Karpas-422 (cell line): ENCODE measurements at regions not wholly inside any gene's neighbourhood (a gene's known extent, or its start where the extent isn't known, plus 50 kb on each side); places are given as distances from the start of the nearest gene placed in this dataset.

Source experiments
- DNase-seq: peaks from one replicate; pipeline ENCODE4 v3.0.0-alpha.2; 2015
- H2AFZ ChIP-seq: fragments of 200-600 bp; sonication (generic); 2 replicates; pipeline ENCODE4 v1.6.1; 2014; ENCODE audit warnings: antibody characterized with exemption, low read length, mixed read lengths
- H3K27ac ChIP-seq: fragments of 200-600 bp; sonication (generic); 2 replicates; pipeline ENCODE4 v1.5.1; 2014; ENCODE audit warnings: mild to moderate bottlenecking, low read length, moderate library complexity
- H3K27me3 ChIP-seq: fragments of 200-600 bp; sonication (generic); 2 replicates; pipeline ENCODE4 v1.6.1; 2014; ENCODE audit warnings: low read length, mixed read lengths
- H3K36me3 ChIP-seq: fragments of 200-600 bp; sonication (generic); 2 replicates; pipeline ENCODE4 v1.6.1; 2014; ENCODE audit warnings: low read length, mixed read lengths; ENCODE audit not compliant: insufficient read depth
- H3K4me1 ChIP-seq: fragments of 200-600 bp; sonication (generic); 2 replicates; pipeline ENCODE4 v1.6.1; 2014; ENCODE audit warnings: mild to moderate bottlenecking, low read length, mixed read lengths
- H3K4me2 ChIP-seq: fragments of 200-600 bp; sonication (generic); 2 replicates; pipeline ENCODE4 v1.6.1; 2014; ENCODE audit warnings: low read length, low read depth, mild to moderate bottlenecking; ENCODE audit not compliant: poor library complexity, severe bottlenecking
- H3K4me3 ChIP-seq: fragments of 200-600 bp; sonication (generic); 2 replicates; pipeline ENCODE4 v1.5.1; 2014; ENCODE audit warnings: mild to moderate bottlenecking, antibody characterized with exemption, low read length, mixed read lengths
- H3K79me2 ChIP-seq: fragments of 200-600 bp; sonication (generic); 2 replicates; pipeline ENCODE4 v1.6.1; 2014; ENCODE audit warnings: mild to moderate bottlenecking, low read length, mixed read lengths
- H3K9ac ChIP-seq: fragments of 200-600 bp; sonication (generic); 2 replicates; pipeline ENCODE4 v1.6.0; 2014; ENCODE audit warnings: low read length
- H3K9me2 ChIP-seq: fragments of 200-600 bp; sonication (generic), shearing (Covaris generic); replicated peaks from 2 replicates; pipeline ENCODE4 v1.6.0; 2014; ENCODE audit warnings: mild to moderate bottlenecking, low read length, moderate library complexity; ENCODE audit not compliant: insufficient read depth
- H3K9me3 ChIP-seq: fragments of 300-700, 200-600 bp; sonication (generic); 2 replicates; pipeline ENCODE4 v1.6.1; 2014; ENCODE audit warnings: low read length, mixed read lengths
- H4K20me1 ChIP-seq: fragments of 200-600 bp; sonication (generic); 2 replicates; pipeline ENCODE4 v1.6.1; 2014; ENCODE audit warnings: mild to moderate bottlenecking, antibody characterized with exemption, low read length, low read depth; ENCODE audit not compliant: insufficient read depth

- Histone ChIP-seq H2AFZ (no peak overlapping the region), H3K27ac (no peak overlapping the region), H3K36me3 (no peaks in the 10 kb centered on the region), H3K27me3 (no peaks in the 10 kb centered on the region), H3K4me3 (no peak overlapping the region), H3K9ac (no peak overlapping the region), H3K4me1 (no peaks in the 10 kb centered on the region), H3K9me2 (no peaks in the 10 kb centered on the region), H4K20me1 (no peaks in the 10 kb centered on the region), H3K79me2 (no peaks in the 10 kb centered on the region), H3K9me3 (no peaks in the 10 kb centered on the region), H3K4me2 (no peak overlapping the region)
- no peak for DNase-seq
Measured at GRCh38 chr13:76363682-76364289, 522.4 kb downstream of the KCTD12 start.

- H3K79me2 ChIP-seq: no peaks in the 10 kb centered on the region
- no peaks in the 10 kb centered on the region for H3K27me3 ChIP-seq
- H4K20me1 ChIP-seq: no peaks in the 10 kb centered on the region
- H2AFZ ChIP-seq: no peak overlapping the region
- no peaks in the 10 kb centered on the region for H3K9me3 ChIP-seq
- H3K9ac ChIP-seq: no peak overlapping the region
- no peak overlapping the region for H3K27ac ChIP-seq
- H3K9me2 ChIP-seq: no peaks in the 10 kb centered on the region
- no peaks in the 10 kb centered on the region for H3K36me3 ChIP-seq
- H3K4me2 ChIP-seq: no peak overlapping the region
- H3K4me3 ChIP-seq: no peak overlapping the region
- H3K4me1 ChIP-seq: no peaks in the 10 kb centered on the region
- DNase-seq: no peak
Measured at GRCh38 chr13:76361868-76362267, 524.3 kb downstream of the KCTD12 start.

GRCh38 chr13:76351541-76352229, 534.5 kb downstream of the KCTD12 start:
- Histone ChIP-seq H3K9ac (no peak overlapping the region), H3K4me2 (no peak overlapping the region), H3K4me1 (no peaks in the 10 kb centered on the region), H3K79me2 (no peaks in the 10 kb centered on the region), H3K27me3 (no peaks in the 10 kb centered on the region), H3K4me3 (no peak overlapping the region), H3K9me2 (no peaks in the 10 kb centered on the region), H4K20me1 (no peaks in the 10 kb centered on the region), H3K36me3 (no peaks in the 10 kb centered on the region), H2AFZ (no peak overlapping the region), H3K27ac (no peak overlapping the region), H3K9me3 (no peaks in the 10 kb centered on the region)
- DNase-seq: no peak

DNA sequence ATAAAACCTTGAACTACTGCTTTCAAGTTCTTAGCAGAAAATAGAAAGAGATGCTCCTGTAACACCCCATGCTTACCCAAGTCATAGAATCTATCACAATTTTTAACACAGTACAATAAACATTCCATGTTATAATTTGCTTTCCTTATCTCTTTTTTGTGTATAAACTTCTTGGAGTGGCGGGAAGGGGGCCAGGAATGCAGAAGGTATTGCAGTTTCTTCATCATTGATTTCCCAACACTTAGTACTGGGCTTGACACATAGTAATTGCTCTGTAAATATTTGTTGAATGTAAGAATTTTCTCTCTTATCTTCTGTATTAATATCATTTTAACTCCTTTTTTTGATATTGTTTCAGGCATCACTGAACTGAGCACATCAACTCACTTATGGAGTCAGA, 535.8 kb downstream of the KCTD12 start:
- Histone ChIP-seq H3K9me3 (no peaks in the 10 kb centered on the region), H2AFZ (no peak overlapping the region), H3K9ac (no peak overlapping the region), H3K36me3 (no peaks in the 10 kb centered on the region), H3K4me2 (no peak overlapping the region), H3K27ac (no peak overlapping the region), H4K20me1 (no peaks in the 10 kb centered on the region), H3K79me2 (no peaks in the 10 kb centered on the region), H3K27me3 (no peaks in the 10 kb centered on the region), H3K9me2 (no peaks in the 10 kb centered on the region), H3K4me3 (no peak overlapping the region), H3K4me1 (no peaks in the 10 kb centered on the region)
- no peak for DNase-seq

- Histone ChIP-seq H3K27me3 (no peaks in the 10 kb centered on the region), H2AFZ (no peak overlapping the region), H4K20me1 (no peaks in the 10 kb centered on the region), H3K9me3 (no peaks in the 10 kb centered on the region), H3K9me2 (no peaks in the 10 kb centered on the region), H3K9ac (no peak overlapping the region), H3K79me2 (no peaks in the 10 kb centered on the region), H3K36me3 (no peaks in the 10 kb centered on the region), H3K4me1 (no peaks in the 10 kb centered on the region), H3K4me3 (no peak overlapping the region), H3K27ac (no peak overlapping the region), H3K4me2 (no peak overlapping the region)
- no peak for DNase-seq
Measured at GRCh38 chr13:76349700-76350099, 536.5 kb downstream of the KCTD12 start.

GRCh38 chr13:76339649-76340048, 546.6 kb downstream of the KCTD12 start:
- no peak overlapping the region for H3K4me2 ChIP-seq
- no peak overlapping the region for H3K9ac ChIP-seq
- H4K20me1 ChIP-seq: no peaks in the 10 kb centered on the region
- no peak overlapping the region for H2AFZ ChIP-seq
- H3K79me2 ChIP-seq: no peaks in the 10 kb centered on the region
- no peaks in the 10 kb centered on the region for H3K9me3 ChIP-seq
- H3K9me2 ChIP-seq: no peaks in the 10 kb centered on the region; the same call in 1 of the 2 replicates
- H3K27ac ChIP-seq: no peak overlapping the region
- H3K4me3 ChIP-seq: no peak overlapping the region
- DNase-seq: peak; percentile 56
- H3K4me1 ChIP-seq: peaks cover 6% of the 10 kb centered on the region
- no peaks in the 10 kb centered on the region for H3K27me3 ChIP-seq
- H3K36me3 ChIP-seq: no peaks in the 10 kb centered on the region

DNA sequence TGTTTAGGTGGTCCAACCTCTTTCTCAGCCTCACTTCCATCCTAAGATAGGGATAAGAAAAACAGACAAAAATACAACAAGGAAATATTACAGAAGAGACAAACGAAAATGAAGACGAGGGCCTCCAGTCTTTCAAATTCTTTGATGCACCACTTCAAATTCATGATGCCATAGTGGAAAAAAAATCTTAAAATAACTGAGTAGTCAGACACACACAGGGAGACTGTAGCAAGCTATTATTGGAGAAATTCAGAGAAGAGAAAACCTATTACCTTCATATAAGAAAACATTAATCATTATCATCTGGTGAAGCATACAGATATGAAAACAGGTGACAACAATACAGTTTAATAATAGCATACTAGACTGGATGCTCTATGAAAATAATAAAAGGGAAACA, 548.2 kb downstream of the KCTD12 start:
- DNase-seq: no peak
- Histone ChIP-seq H3K4me2 (no peak overlapping the region), H3K9me3 (no peaks in the 10 kb centered on the region), H3K4me3 (no peak overlapping the region), H3K79me2 (no peaks in the 10 kb centered on the region), H3K27me3 (no peaks in the 10 kb centered on the region), H3K36me3 (no peaks in the 10 kb centered on the region), H2AFZ (no peak overlapping the region), H4K20me1 (no peaks in the 10 kb centered on the region), H3K4me1 (peaks cover 6% of the 10 kb centered on the region), H3K27ac (no peak overlapping the region), H3K9me2 (no peaks in the 10 kb centered on the region; the same call in 1 of the 2 replicates), H3K9ac (no peak overlapping the region)

DNA sequence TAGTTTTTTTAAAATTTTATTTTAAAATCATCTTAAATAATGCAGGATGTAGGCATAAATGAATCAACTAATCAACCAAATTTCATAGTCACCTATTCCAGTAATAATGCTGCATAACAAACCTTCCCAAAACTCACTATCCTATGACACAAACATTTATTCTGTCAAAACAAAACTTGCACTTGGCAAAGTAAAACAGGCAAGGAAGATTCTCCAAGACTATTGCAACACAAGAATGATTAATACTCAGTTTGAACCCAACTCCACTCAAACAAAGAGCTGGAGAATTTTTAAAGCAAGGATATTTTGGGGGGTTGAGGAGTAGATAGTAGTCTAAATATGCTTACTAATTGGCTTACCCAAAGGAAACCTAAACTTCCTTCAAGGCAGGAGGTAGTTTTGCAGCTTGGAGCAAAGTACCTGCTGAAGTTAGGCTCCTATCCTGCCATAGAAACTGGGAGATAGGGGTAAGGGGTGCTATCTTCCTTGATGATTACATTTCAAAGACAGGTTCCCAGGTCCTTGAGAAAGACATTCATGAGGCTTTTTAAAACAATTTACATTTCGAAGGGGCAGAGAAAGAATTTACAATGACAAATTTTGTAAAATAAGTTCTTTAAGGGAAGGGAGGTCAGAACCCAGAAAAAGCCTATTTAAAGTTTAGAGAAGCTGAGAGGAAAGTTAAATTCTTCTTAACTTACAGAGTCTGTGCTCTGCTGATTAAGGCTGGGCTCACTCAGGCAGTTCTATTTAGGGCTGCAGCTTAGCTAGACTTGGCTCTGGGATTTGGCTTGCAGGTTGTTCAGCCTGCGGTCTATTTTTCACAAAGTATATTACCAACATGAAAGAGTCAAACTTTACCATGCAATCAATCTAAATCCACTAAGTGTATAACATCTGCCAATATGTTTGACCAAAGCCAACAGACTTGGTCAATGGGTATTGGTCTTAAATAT, 549.0 kb downstream of the KCTD12 start:
- Histone ChIP-seq H3K36me3 (no peaks in the 10 kb centered on the region), H3K4me2 (no peak overlapping the region), H3K4me1 (peaks cover 6% of the 10 kb centered on the region), H3K27me3 (no peaks in the 10 kb centered on the region), H4K20me1 (no peaks in the 10 kb centered on the region), H3K9ac (no peak overlapping the region), H3K4me3 (no peak overlapping the region), H3K9me2 (no peaks in the 10 kb centered on the region; the same call in 1 of the 2 replicates), H2AFZ (no peak overlapping the region), H3K27ac (no peak overlapping the region), H3K79me2 (no peaks in the 10 kb centered on the region), H3K9me3 (no peaks in the 10 kb centered on the region)
- DNase-seq: no peak
